WTC11 (cell line): ENCODE measurements at regions not wholly inside any gene's neighbourhood (a gene's known extent, or its start where the extent isn't known, plus 50 kb on each side); places are given as distances from the start of the nearest gene placed in this dataset.
A peak's percentile ranks its signal among the peaks of the same experiment; 100 is the strongest.
"Not testable (repeated sequence)": the region's sequence is repeated elsewhere in the genome, so short reads cannot be mapped to it uniquely, and the experiment has no call there.

Experiments used
- ATAC-seq: fragments of 200-7000 bp; cut with Tn5 transposase; 2 replicates; pipeline ENCODE4 v1.10.0; 2021; ENCODE audit warnings: mild to moderate bottlenecking, moderate library complexity
- CTCF ChIA-PET: fragments of 300-600 bp; sonication (Branson Sonifier 250); formaldehyde crosslinking; loops from one replicate; lab custom pipeline; 2021; ENCODE audit warnings: antibody characterized with exemption; lab: Charles Lee
- POLR2A ChIA-PET: fragments of 350-600 bp; sonication (Branson Sonifier 250); formaldehyde crosslinking; loops from one replicate; lab custom pipeline; 2021; ENCODE audit warnings: antibody characterized with exemption; lab: Charles Lee
- DNase-seq: peaks from one replicate; pipeline ENCODE4 v3.0.0; 2021; ENCODE audit warnings: low spot score
- H3K27ac Mint-ChIP-seq: 2 replicates; pipeline ENCODE4 v1.8.0; 2021; ENCODE audit warnings: mixed read lengths
- H3K27me3 Mint-ChIP-seq: 2 replicates; pipeline ENCODE4 v1.8.0; 2021; ENCODE audit warnings: low read depth, mild to moderate bottlenecking, moderate library complexity, mixed read lengths
- H3K36me3 Mint-ChIP-seq: 2 replicates; pipeline ENCODE4 v1.8.0; 2021; ENCODE audit warnings: mixed read lengths
- H3K4me1 Mint-ChIP-seq: 2 replicates; pipeline ENCODE4 v1.8.0; 2022; ENCODE audit warnings: mixed read lengths
- H3K4me3 Mint-ChIP-seq: 2 replicates; pipeline ENCODE4 v1.8.0; 2021; ENCODE audit warnings: mild to moderate bottlenecking, moderate library complexity, mixed read lengths
- H3K9me3 Mint-ChIP-seq: 2 replicates; pipeline ENCODE4 v1.8.0; 2021; ENCODE audit warnings: mixed read lengths
- ETV6 ChIP-seq: sonication (generic); formaldehyde crosslinking; IDR thresholded peaks from 2 replicates; pipeline ENCODE4 v1.8.1; 2022; ENCODE audit warnings: mild to moderate bottlenecking, missing genetic modification reagents
- FOXK1 ChIP-seq: sonication (generic); formaldehyde crosslinking; IDR thresholded peaks from 2 replicates; pipeline ENCODE4 v1.8.0; 2022; ENCODE audit warnings: mild to moderate bottlenecking, moderate library complexity, missing genetic modification reagents
- HMGA2 ChIP-seq: fragments of 250-450 bp; sonication (Bioruptor Pico); IDR thresholded peaks from 2 replicates; pipeline ENCODE4 v1.4.0; 2021; ENCODE audit warnings: mild to moderate bottlenecking, moderate library complexity
- JAZF1 ChIP-seq: fragments of 250-450 bp; sonication (Bioruptor Pico); IDR thresholded peaks from 2 replicates; pipeline ENCODE4 v1.9.0; 2021; ENCODE audit warnings: moderate library complexity, mild to moderate bottlenecking, inconsistent platforms
- MYBL2 ChIP-seq: sonication (generic); formaldehyde crosslinking; IDR thresholded peaks from 2 replicates; pipeline ENCODE4 v1.8.1; 2023; ENCODE audit warnings: mild to moderate bottlenecking, moderate library complexity, missing genetic modification reagents
- NFATC4 ChIP-seq: fragments of 250-450 bp; sonication (Bioruptor Pico); IDR thresholded peaks from 2 replicates; pipeline ENCODE4 v1.9.0; 2021; ENCODE audit warnings: mild to moderate bottlenecking
- NR2C2 ChIP-seq: sonication (generic); formaldehyde crosslinking; IDR thresholded peaks from 2 replicates; pipeline ENCODE4 v1.8.0; 2022; ENCODE audit warnings: mild to moderate bottlenecking, missing genetic modification reagents
- NR3C1 ChIP-seq: sonication (generic); formaldehyde crosslinking; conservative IDR thresholded peaks from 2 replicates; pipeline ENCODE4 v1.8.1; 2023; ENCODE audit warnings: low read depth, mild to moderate bottlenecking, missing genetic modification reagents
- OVOL2 ChIP-seq: fragments of 250-450 bp; sonication (Bioruptor Pico); IDR thresholded peaks from 2 replicates; pipeline ENCODE4 v1.9.0; 2021; ENCODE audit warnings: mild to moderate bottlenecking, borderline replicate concordance
- PRRX2 ChIP-seq: fragments of 250-450 bp; sonication (Bioruptor Pico); IDR thresholded peaks from 2 replicates; pipeline ENCODE4 v1.8.0; 2021; ENCODE audit warnings: mild to moderate bottlenecking
- TCF7 ChIP-seq: sonication (generic); formaldehyde crosslinking; IDR thresholded peaks from 2 replicates; pipeline ENCODE4 v1.8.0; 2022; ENCODE audit warnings: mild to moderate bottlenecking, low read depth, missing genetic modification reagents, moderate library complexity
- ZNF138 ChIP-seq: sonication (generic); formaldehyde crosslinking; conservative IDR thresholded peaks from 2 replicates; pipeline ENCODE4 v1.8.1; 2022; ENCODE audit warnings: mild to moderate bottlenecking, moderate library complexity, missing genetic modification reagents
- ZNF317 ChIP-seq: sonication (generic); formaldehyde crosslinking; IDR thresholded peaks from 2 replicates; pipeline ENCODE4 v1.8.1; 2023; ENCODE audit warnings: low read depth, mild to moderate bottlenecking, moderate library complexity, missing genetic modification reagents, borderline replicate concordance
- TF ChIP-seq, protein P1 (sequence below): sonication (generic); formaldehyde crosslinking; IDR thresholded peaks from 2 replicates; pipeline ENCODE4 v1.8.1; 2022; ENCODE audit warnings: missing genetic modification reagents, borderline replicate concordance
- TF ChIP-seq, protein P2 (sequence below): sonication (generic); formaldehyde crosslinking; IDR thresholded peaks from 2 replicates; pipeline ENCODE4 v1.8.0; 2022; ENCODE audit warnings: mild to moderate bottlenecking, missing genetic modification reagents
- TF ChIP-seq, protein P3 (sequence below): sonication (generic); formaldehyde crosslinking; IDR thresholded peaks from 2 replicates; pipeline ENCODE4 v1.8.1; 2023; ENCODE audit warnings: mild to moderate bottlenecking, missing genetic modification reagents, moderate library complexity
- TF ChIP-seq, protein P4 (sequence below): sonication (generic); formaldehyde crosslinking; IDR thresholded peaks from 2 replicates; pipeline ENCODE4 v1.8.0; 2022; ENCODE audit warnings: mild to moderate bottlenecking, missing genetic modification reagents
- TF ChIP-seq, protein P5 (sequence below): fragments of 200-600 bp; IDR thresholded peaks from 2 replicates; pipeline ENCODE4 v1.8.0; 2022; ENCODE audit warnings: antibody characterized with exemption

DNA sequence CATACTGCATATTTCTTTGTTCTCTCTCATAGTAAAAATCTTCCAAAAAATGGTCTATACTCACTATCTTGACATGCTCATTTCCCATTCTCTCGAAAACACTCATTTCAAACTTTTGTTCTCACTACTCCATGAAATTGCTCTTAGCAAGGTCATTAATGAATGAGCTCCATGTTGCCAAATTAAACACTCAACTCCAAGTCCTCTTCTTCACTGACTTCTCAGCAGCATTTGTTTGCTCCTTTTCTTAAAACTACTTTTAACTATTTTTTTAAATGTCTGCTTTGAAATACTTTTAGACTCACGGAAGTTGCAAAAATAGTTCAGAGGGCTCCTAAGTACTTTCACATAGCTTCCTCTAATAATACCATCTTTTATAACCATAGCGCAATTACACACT, 274.0 kb upstream of the PREP start:
- POLR2A ChIA-PET, result no interaction called here
- no peaks in the 10 kb centered on the region for H3K27me3 Mint-ChIP-seq
- DNase-seq, result no peak
- peaks cover 34% of the 10 kb centered on the region for H3K9me3 Mint-ChIP-seq
- no peak overlapping the region for H3K27ac Mint-ChIP-seq
- no peak for ATAC-seq
- CTCF ChIA-PET, result no interaction called here
- H3K36me3 Mint-ChIP-seq, result peaks cover 5% of the 10 kb centered on the region; the same call in 1 of the 2 replicates
- no peak overlapping the region for H3K4me3 Mint-ChIP-seq
- H3K4me1 Mint-ChIP-seq, result no peaks in the 10 kb centered on the region
- no peak for TF ChIP-seq NR3C1 (CRISPR knock-in tag)
- TF ChIP-seq, protein P1, sequence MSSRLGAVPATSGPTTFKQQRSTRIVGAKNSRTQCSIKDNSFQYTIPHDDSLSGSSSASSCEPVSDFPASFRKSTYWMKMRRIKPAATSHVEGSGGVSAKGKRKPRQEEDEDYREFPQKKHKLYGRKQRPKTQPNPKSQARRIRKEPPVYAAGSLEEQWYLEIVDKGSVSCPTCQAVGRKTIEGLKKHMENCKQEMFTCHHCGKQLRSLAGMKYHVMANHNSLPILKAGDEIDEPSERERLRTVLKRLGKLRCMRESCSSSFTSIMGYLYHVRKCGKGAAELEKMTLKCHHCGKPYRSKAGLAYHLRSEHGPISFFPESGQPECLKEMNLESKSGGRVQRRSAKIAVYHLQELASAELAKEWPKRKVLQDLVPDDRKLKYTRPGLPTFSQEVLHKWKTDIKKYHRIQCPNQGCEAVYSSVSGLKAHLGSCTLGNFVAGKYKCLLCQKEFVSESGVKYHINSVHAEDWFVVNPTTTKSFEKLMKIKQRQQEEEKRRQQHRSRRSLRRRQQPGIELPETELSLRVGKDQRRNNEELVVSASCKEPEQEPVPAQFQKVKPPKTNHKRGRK (CRISPR knock-in tag), result no peak
- TF ChIP-seq PRRX2, result no peak
- no peak for TF ChIP-seq ZNF317 (CRISPR knock-in tag)
- TF ChIP-seq, protein P2, sequence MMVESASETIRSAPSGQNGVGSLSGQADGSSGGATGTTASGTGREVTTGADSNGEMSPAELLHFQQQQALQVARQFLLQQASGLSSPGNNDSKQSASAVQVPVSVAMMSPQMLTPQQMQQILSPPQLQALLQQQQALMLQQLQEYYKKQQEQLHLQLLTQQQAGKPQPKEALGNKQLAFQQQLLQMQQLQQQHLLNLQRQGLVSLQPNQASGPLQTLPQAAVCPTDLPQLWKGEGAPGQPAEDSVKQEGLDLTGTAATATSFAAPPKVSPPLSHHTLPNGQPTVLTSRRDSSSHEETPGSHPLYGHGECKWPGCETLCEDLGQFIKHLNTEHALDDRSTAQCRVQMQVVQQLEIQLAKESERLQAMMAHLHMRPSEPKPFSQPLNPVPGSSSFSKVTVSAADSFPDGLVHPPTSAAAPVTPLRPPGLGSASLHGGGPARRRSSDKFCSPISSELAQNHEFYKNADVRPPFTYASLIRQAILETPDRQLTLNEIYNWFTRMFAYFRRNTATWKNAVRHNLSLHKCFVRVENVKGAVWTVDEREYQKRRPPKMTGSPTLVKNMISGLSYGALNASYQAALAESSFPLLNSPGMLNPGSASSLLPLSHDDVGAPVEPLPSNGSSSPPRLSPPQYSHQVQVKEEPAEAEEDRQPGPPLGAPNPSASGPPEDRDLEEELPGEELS (CRISPR knock-in tag), result no peak

DNA sequence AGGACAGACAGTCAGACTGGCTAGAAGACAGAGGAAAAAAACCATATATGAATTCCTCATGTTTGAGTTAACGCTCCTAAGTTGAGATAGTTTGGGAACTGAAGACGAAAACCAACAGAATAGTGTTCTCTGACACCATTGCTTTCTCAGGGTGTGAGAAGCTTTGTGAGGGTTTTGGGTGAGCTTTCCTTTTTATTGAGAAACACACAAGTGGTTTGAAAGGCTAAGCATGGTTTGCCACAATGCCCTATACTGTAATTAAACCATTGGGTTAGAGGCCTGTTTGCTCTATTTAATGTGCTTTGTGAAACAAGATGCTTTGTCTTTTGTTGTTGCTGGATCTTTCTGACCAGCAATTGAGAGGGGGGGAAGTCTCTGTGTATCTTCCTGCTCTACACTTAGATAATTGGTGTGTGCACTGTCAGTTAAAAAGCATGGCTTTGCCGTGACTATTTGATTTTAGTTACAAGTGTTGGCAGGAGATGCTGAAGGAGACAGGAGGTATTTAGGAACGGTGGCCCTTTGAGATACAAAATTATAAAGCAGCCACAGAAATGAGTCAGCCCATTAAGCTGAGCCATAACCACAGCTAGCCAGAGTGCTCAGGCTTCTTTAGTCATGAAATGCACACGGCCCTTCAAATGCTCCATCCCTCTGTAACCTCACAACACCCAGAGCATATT, 273.0 kb upstream of the PREP start:
- CTCF ChIA-PET, result no interaction called here
- ATAC-seq, result no peak
- no peak for DNase-seq

DNA sequence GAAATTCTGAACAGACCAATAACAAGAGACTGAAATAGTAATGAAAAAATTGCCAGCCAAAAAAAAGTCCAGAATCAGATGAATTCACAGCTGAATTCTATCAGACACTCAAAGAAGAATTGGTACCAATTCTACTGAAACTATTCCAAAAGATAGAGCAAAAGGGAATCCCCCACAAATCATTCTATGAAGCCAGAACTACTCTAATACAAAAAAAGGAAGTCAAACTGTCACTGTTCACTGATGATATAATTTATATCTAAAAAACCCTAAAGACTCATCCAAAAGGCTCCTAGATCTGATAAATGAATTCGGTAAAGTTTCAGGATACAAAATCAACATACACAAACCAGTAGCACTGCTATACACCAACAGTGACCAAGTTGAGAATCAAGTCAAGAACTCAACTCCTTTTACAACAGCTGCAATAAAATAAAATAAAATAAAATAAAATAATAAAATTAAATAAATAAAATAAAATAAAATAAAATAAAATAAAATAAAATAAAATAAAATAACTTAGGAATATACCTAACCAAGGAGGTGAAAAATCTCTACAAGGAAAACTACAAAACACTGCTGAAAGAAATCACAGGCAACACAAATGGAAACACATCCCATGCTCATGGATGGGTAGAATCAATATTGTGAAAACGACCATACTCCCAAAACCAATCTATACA, 270.1 kb upstream of the PREP start:
- Mint-ChIP-seq H3K4me1 (peaks cover 17% of the 10 kb centered on the region), H3K9me3 (peaks cover 48% of the 10 kb centered on the region)
- TF ChIP-seq HMGA2, result peak; percentile 97
- ATAC-seq, CTCF ChIA-PET, POLR2A ChIA-PET, DNase-seq, H3K27me3 Mint-ChIP-seq, H3K36me3 Mint-ChIP-seq, H3K27ac Mint-ChIP-seq, H3K4me3 Mint-ChIP-seq: not testable (repeated sequence)

More for the DNA sequence above, 273.0 kb upstream of the PREP start:
- Mint-ChIP-seq H3K4me1 (peaks cover 5% of the 10 kb centered on the region), H3K27ac (no peak overlapping the region), H3K9me3 (peaks cover 33% of the 10 kb centered on the region), H3K27me3 (no peaks in the 10 kb centered on the region), H3K36me3 (peaks cover 2% of the 10 kb centered on the region), H3K4me3 (no peak overlapping the region)
- TF ChIP-seq FOXK1 (no peak), MYBL2 (no peak), OVOL2 (CRISPR knock-in tag) (no peak), NR2C2 (CRISPR knock-in tag) (no peak), ETV6 (no peak), NFATC4 (CRISPR knock-in tag) (no peak), JAZF1 (no peak), ZNF138 (CRISPR knock-in tag) (no peak), TCF7 (CRISPR knock-in tag) (no peak)
- TF ChIP-seq, protein P3, sequence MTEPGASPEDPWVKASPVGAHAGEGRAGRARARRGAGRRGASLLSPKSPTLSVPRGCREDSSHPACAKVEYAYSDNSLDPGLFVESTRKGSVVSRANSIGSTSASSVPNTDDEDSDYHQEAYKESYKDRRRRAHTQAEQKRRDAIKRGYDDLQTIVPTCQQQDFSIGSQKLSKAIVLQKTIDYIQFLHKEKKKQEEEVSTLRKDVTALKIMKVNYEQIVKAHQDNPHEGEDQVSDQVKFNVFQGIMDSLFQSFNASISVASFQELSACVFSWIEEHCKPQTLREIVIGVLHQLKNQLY (CRISPR knock-in tag), result no peak
- TF ChIP-seq, protein P4, sequence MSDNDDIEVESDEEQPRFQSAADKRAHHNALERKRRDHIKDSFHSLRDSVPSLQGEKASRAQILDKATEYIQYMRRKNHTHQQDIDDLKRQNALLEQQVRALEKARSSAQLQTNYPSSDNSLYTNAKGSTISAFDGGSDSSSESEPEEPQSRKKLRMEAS (CRISPR knock-in tag), result no peak
- TF ChIP-seq, protein P5, sequence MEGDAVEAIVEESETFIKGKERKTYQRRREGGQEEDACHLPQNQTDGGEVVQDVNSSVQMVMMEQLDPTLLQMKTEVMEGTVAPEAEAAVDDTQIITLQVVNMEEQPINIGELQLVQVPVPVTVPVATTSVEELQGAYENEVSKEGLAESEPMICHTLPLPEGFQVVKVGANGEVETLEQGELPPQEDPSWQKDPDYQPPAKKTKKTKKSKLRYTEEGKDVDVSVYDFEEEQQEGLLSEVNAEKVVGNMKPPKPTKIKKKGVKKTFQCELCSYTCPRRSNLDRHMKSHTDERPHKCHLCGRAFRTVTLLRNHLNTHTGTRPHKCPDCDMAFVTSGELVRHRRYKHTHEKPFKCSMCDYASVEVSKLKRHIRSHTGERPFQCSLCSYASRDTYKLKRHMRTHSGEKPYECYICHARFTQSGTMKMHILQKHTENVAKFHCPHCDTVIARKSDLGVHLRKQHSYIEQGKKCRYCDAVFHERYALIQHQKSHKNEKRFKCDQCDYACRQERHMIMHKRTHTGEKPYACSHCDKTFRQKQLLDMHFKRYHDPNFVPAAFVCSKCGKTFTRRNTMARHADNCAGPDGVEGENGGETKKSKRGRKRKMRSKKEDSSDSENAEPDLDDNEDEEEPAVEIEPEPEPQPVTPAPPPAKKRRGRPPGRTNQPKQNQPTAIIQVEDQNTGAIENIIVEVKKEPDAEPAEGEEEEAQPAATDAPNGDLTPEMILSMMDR, result no peak
- POLR2A ChIA-PET, result no interaction called here
